Uterus (tissue), 2 donors: ENCODE measurements at regions not wholly inside any gene's neighbourhood (a gene's known extent, or its start where the extent isn't known, plus 50 kb on each side); places are given as distances from the start of the nearest gene placed in this dataset.

Experiments used
- CTCF ChIP-seq, 4 experiments: fragments of 200-600 bp in 2 of 4; fragments of 450-650 bp in 2 of 4; sonication (generic) in 2 of 4; IDR thresholded peaks; one replicate each; pipeline ENCODE4 v1.5.1; 2016 to 2019; ENCODE audit warnings: antibody characterized with exemption in 4 of 4, mild to moderate bottlenecking in 2 of 4, moderate library complexity in 1 of 4
- POLR2A ChIP-seq, 2 donors: fragments of 450-650 bp; IDR thresholded peaks; one replicate each; pipeline ENCODE4 v1.6.1; 2016; ENCODE audit warnings: antibody characterized with exemption in 2 of 2, mild to moderate bottlenecking in 1 of 2, moderate library complexity in 1 of 2

GRCh38 chr7:34312624-34313023, 345.4 kb upstream of the NPSR1 start:
- no peak for TF ChIP-seq POLR2A (IDR thresholded peaks at IDR 0.05)
- no peak for TF ChIP-seq CTCF (IDR thresholded peaks at IDR 0.05)
